Omental fat pad (tissue), 3 donors: ENCODE measurements at regions not wholly inside any gene's neighbourhood (a gene's known extent, or its start where the extent isn't known, plus 50 kb on each side); places are given as distances from the start of the nearest gene placed in this dataset.

Source experiments
- ATAC-seq: fragments of 150-250 bp; one replicate; pipeline ENCODE4 v1.9.1; 2016; ENCODE audit warnings: mild to moderate bottlenecking, moderate library complexity; ENCODE audit not compliant: low FRiP score
- DNase-seq: peaks from one replicate; pipeline ENCODE4 v3.0.0-alpha.2; 2019; ENCODE audit warnings: low spot score
- CTCF ChIP-seq, 3 donors: fragments of 450-650 bp; IDR thresholded peaks; one replicate each; pipeline ENCODE4 v1.5.1; 2016 to 2017; ENCODE audit warnings: antibody characterized with exemption in 3 of 3, mild to moderate bottlenecking in 3 of 3, moderate library complexity in 2 of 3

- no peak for ATAC-seq
- no peak for DNase-seq
- no peak for TF ChIP-seq CTCF (IDR thresholded peaks at IDR 0.05)
Measured at GRCh38 chr5:2375291-2375690, 376.2 kb downstream of the IRX2 start.

GRCh38 chr5:2374703-2375102 is 376.8 kb downstream of the IRX2 start:
- ATAC-seq = no peak
- no peak for DNase-seq

GRCh38 chr5:2373631-2374030 is 377.8 kb downstream of the IRX2 start:
- ATAC-seq = no peak
- DNase-seq = no peak

More at GRCh38 chr5:2374703-2375102, 376.8 kb downstream of the IRX2 start:
- TF ChIP-seq CTCF (IDR thresholded peaks at IDR 0.05) = no peak

GRCh38 chr5:2371419-2371710 is 380.1 kb downstream of the IRX2 start:
- DNase-seq (no peak), ATAC-seq (no peak)
- no peak for TF ChIP-seq CTCF (IDR thresholded peaks at IDR 0.05)

More at GRCh38 chr5:2373631-2374030, 377.8 kb downstream of the IRX2 start:
- no peak for TF ChIP-seq CTCF (IDR thresholded peaks at IDR 0.05)

DNA sequence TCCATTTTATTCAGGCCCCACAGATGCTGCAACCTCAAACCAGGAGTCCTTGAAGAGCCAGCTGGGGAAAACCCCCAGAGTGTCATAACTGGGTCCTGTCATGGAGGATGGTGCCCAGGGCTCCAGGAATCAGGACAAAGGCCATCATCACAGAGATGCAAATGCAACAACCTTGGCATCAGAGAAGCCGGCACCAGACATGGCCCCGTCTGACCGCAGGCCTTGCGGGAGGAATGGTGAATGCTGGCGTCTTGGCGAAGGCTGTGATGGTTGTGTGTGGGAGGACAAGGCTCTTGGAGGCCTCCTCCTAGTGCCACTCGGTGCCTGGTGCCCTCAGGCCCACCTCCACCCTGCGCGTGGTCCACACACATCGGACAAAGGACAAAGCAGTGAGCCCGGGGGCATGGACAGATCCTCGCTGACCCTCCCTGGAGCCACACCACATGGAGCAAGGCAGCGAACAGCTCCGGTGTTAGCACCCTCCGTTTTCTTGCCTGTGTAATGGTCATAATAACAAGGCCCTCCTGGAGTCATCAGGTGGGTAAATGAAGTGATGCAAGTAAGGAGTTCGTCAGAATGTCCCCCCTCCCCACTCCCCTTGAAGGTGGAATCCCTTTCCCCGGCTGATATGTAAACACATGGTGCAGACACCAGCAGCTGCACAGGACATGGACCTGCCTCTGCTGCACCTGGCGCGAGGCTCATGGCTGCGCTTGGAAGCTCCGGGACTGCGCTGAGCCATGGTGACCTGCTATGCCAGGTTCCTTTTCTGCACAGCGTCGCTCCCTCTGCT is 380.7 kb downstream of the IRX2 start:
- no peak for TF ChIP-seq CTCF (IDR thresholded peaks at IDR 0.05)
- ATAC-seq (no peak), DNase-seq (no peak)

- TF ChIP-seq CTCF (IDR thresholded peaks at IDR 0.05) = no peak
- DNase-seq (no peak), ATAC-seq (no peak)
Measured at GRCh38 chr5:2369178-2369577, 382.3 kb downstream of the IRX2 start.

DNA sequence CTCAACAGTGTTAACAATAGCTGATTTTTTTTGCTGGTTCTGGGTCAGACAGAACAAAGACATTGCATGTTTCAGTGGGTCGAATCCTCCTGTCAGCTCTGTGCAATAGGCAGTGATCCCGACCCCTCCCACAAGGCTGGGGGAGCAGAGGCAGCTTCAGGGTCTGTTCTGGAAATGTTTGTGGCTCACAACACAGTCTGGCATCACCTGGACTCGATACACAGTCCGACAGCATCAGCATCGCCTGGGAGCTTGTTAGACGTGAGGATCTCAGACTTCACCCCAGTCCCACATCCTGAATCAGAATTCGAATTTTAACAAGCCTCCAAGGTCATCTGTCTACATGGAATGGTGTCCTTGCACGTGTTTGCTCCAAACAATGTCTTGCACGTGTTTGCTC is 384.7 kb downstream of the IRX2 start:
- ATAC-seq (no peak), DNase-seq (no peak)
- TF ChIP-seq CTCF (IDR thresholded peaks at IDR 0.05) = no peak
